Naive B cell (primary cell): ENCODE measurements at regions not wholly inside any gene's neighbourhood (a gene's known extent, or its start where the extent isn't known, plus 50 kb on each side); places are given as distances from the start of the nearest gene placed in this dataset.

ENCODE experiments used
- ATAC-seq, 2 donors: fragments of 150-1000 bp; cut with Tn5 transposase; 2 replicates each; pipeline ENCODE4 v1.10.0; 2021; ENCODE audit warnings: low read depth in 2 of 2, mild to moderate bottlenecking in 2 of 2, moderate library complexity in 2 of 2
- DNase-seq: peaks from one replicate; pipeline ENCODE4 v3.0.0; 2022
- H3K27ac Mint-ChIP-seq, 6 donors: one replicate each; pipeline ENCODE4 v1.8.0; 2020 to 2022; ENCODE audit warnings: mild to moderate bottlenecking in 6 of 6, mixed read lengths in 6 of 6, moderate library complexity in 5 of 6, inconsistent platforms in 2 of 6
- H3K27me3 Mint-ChIP-seq, 3 donors: one replicate each; pipeline ENCODE4 v1.8.0; 2021 to 2022; ENCODE audit warnings: mixed read lengths in 3 of 3, mild to moderate bottlenecking in 1 of 3
- H3K36me3 Mint-ChIP-seq, 2 donors: one replicate each; pipeline ENCODE4 v1.8.0; 2020 to 2022; ENCODE audit warnings: mixed read lengths in 2 of 2, inconsistent platforms in 1 of 2, mild to moderate bottlenecking in 1 of 2
- H3K4me1 Mint-ChIP-seq, 3 donors: one replicate each; pipeline ENCODE4 v1.8.0; 2020 to 2022; ENCODE audit warnings: mixed read lengths in 3 of 3, inconsistent platforms in 1 of 3, mild to moderate bottlenecking in 1 of 3, moderate library complexity in 1 of 3
- H3K4me3 Mint-ChIP-seq, 8 donors: one replicate each; pipeline ENCODE4 v1.8.0; 2020 to 2022; ENCODE audit warnings: mild to moderate bottlenecking in 8 of 8, mixed read lengths in 8 of 8, moderate library complexity in 8 of 8, inconsistent platforms in 2 of 8
- H3K9me3 Mint-ChIP-seq, 7 donors: one replicate each; pipeline ENCODE4 v1.8.0; 2020 to 2022; ENCODE audit warnings: mixed read lengths in 7 of 7, mild to moderate bottlenecking in 5 of 7, inconsistent platforms in 2 of 7, moderate library complexity in 1 of 7

- H3K9me3 Mint-ChIP-seq, result peaks cover 0 to 1% (median 0%) of the 10 kb centered on the region in 7 donors
- H3K4me3 Mint-ChIP-seq, result no peak overlapping the region
- H3K4me1 Mint-ChIP-seq, result no peaks in the 10 kb centered on the region
- H3K27ac Mint-ChIP-seq, result no peak overlapping the region
- no peak for DNase-seq
- peaks cover 13 to 50% (median 49%) of the 10 kb centered on the region in 3 donors for H3K27me3 Mint-ChIP-seq
- ATAC-seq, result no peak
- no peaks in the 10 kb centered on the region for H3K36me3 Mint-ChIP-seq
These were observed 85.2 kb upstream of the FGF3 start for GRCh38 chr11:69904161-69904973.

- no peaks in the 10 kb centered on the region for H3K4me1 Mint-ChIP-seq
- DNase-seq (no peak), ATAC-seq (no peak)
- H3K27ac Mint-ChIP-seq, result no peak overlapping the region
- H3K27me3 Mint-ChIP-seq, result peaks cover 13 to 44% (median 42%) of the 10 kb centered on the region in 3 donors
- H3K4me3 Mint-ChIP-seq, result no peak overlapping the region
- H3K9me3 Mint-ChIP-seq, result peaks cover 0 to 1% (median 0%) of the 10 kb centered on the region in 7 donors
- H3K36me3 Mint-ChIP-seq, result no peaks in the 10 kb centered on the region
These were observed 85.8 kb upstream of the FGF3 start for GRCh38 chr11:69904974-69905535.

GRCh38 chr11:69905611-69906452 is 86.6 kb upstream of the FGF3 start:
- H3K27me3 Mint-ChIP-seq, result peaks cover 13 to 44% (median 41%) of the 10 kb centered on the region in 3 donors
- H3K4me3 Mint-ChIP-seq, result no peak overlapping the region
- no peaks in the 10 kb centered on the region for H3K4me1 Mint-ChIP-seq
- no peak overlapping the region for H3K27ac Mint-ChIP-seq
- no peaks in the 10 kb centered on the region for H3K36me3 Mint-ChIP-seq
- no peak for DNase-seq
- H3K9me3 Mint-ChIP-seq, result peaks cover 0 to 1% (median 0%) of the 10 kb centered on the region in 7 donors
- no peak for ATAC-seq

GRCh38 chr11:69906453-69906907 is 87.3 kb upstream of the FGF3 start:
- no peak overlapping the region for H3K27ac Mint-ChIP-seq
- no peak for ATAC-seq
- H3K27me3 Mint-ChIP-seq, result peaks cover 13 to 50% (median 47%) of the 10 kb centered on the region in 3 donors
- no peaks in the 10 kb centered on the region for H3K4me1 Mint-ChIP-seq
- no peak for DNase-seq
- H3K36me3 Mint-ChIP-seq, result no peaks in the 10 kb centered on the region
- no peak overlapping the region for H3K4me3 Mint-ChIP-seq
- no peaks in the 10 kb centered on the region for H3K9me3 Mint-ChIP-seq

- Mint-ChIP-seq H3K27ac (no peak overlapping the region), H3K27me3 (peaks cover 17 to 61% (median 55%) of the 10 kb centered on the region in 3 donors), H3K4me3 (no peak overlapping the region), H3K4me1 (no peaks in the 10 kb centered on the region), H3K9me3 (no peaks in the 10 kb centered on the region), H3K36me3 (no peaks in the 10 kb centered on the region)
- DNase-seq (no peak), ATAC-seq (no peak)
These were observed 88.4 kb upstream of the FGF3 start for GRCh38 chr11:69907611-69908010.

GRCh38 chr11:69908511-69909220 is 89.5 kb upstream of the FGF3 start:
- Mint-ChIP-seq H3K4me3 (no peak overlapping the region), H3K4me1 (no peaks in the 10 kb centered on the region), H3K36me3 (no peaks in the 10 kb centered on the region), H3K9me3 (no peaks in the 10 kb centered on the region), H3K27me3 (peaks cover 17 to 66% (median 49%) of the 10 kb centered on the region in 3 donors), H3K27ac (no peak overlapping the region)
- ATAC-seq, result no peak
- no peak for DNase-seq

GRCh38 chr11:69909561-69910518 is 90.6 kb upstream of the FGF3 start:
- DNase-seq, result no peak
- Mint-ChIP-seq H3K4me1 (no peaks in the 10 kb centered on the region), H3K36me3 (no peaks in the 10 kb centered on the region), H3K4me3 (no peak overlapping the region), H3K27me3 (peaks cover 17 to 64% (median 50%) of the 10 kb centered on the region in 3 donors), H3K27ac (no peak overlapping the region), H3K9me3 (no peaks in the 10 kb centered on the region)
- no peak for ATAC-seq

- H3K27ac Mint-ChIP-seq, result no peak overlapping the region
These were observed 91.5 kb upstream of the FGF3 start for GRCh38 chr11:69910519-69911309.

GRCh38 chr11:69911310-69912160 is 92.3 kb upstream of the FGF3 start:
- no peak for ATAC-seq
- Mint-ChIP-seq H3K36me3 (no peaks in the 10 kb centered on the region), H3K4me3 (peak overlapping the region in 1 of 8 donors; percentile 19), H3K4me1 (peaks cover 0 to 5% (median 0%) of the 10 kb centered on the region in 3 donors), H3K27me3 (peaks cover 25 to 60% (median 47%) of the 10 kb centered on the region in 3 donors), H3K27ac (no peak overlapping the region), H3K9me3 (peaks cover 0 to under 1% (median 0%) of the 10 kb centered on the region in 7 donors)
- DNase-seq, result no peak

More at GRCh38 chr11:69910519-69911309, 91.5 kb upstream of the FGF3 start:
- Mint-ChIP-seq H3K9me3 (no peaks in the 10 kb centered on the region), H3K36me3 (no peaks in the 10 kb centered on the region), H3K4me1 (peaks cover 0 to 5% (median 0%) of the 10 kb centered on the region in 3 donors), H3K27me3 (peaks cover 24 to 64% (median 50%) of the 10 kb centered on the region in 3 donors), H3K4me3 (no peak overlapping the region)
- no peak for ATAC-seq
- no peak for DNase-seq

GRCh38 chr11:69912161-69912910 is 93.1 kb upstream of the FGF3 start:
- peaks cover 19 to 61% (median 47%) of the 10 kb centered on the region in 3 donors for H3K27me3 Mint-ChIP-seq
- no peak overlapping the region for H3K4me3 Mint-ChIP-seq
- H3K36me3 Mint-ChIP-seq, result peaks cover 0 to 8% of the 10 kb centered on the region in 2 donors
- ATAC-seq (no peak), DNase-seq (no peak)
- H3K4me1 Mint-ChIP-seq, result peaks cover 0 to 5% (median 0%) of the 10 kb centered on the region in 3 donors
- H3K9me3 Mint-ChIP-seq, result peaks cover 0 to 4% (median 1%) of the 10 kb centered on the region in 7 donors
- no peak overlapping the region for H3K27ac Mint-ChIP-seq
